Hepatocyte (in vitro differentiated cells): ENCODE measurements at regions not wholly inside any gene's neighbourhood (a gene's known extent, or its start where the extent isn't known, plus 50 kb on each side); places are given as distances from the start of the nearest gene placed in this dataset. TPM values are rescaled to one million over a fixed set of nuclear protein-coding genes. Genes with fewer than 3 reads are reported as not detected.
"Not testable (repeated sequence)": the region's sequence is repeated elsewhere in the genome, so short reads cannot be mapped to it uniquely, and the experiment has no call there.

Experiments
- DNase-seq: peaks from one replicate; pipeline ENCODE4 v3.0.0-alpha.2; 2016; ENCODE audit warnings: low spot score
- H2AFZ ChIP-seq: fragments of 200-600 bp; sonication (generic); 2 replicates; pipeline ENCODE4 v1.6.0; 2016; ENCODE audit warnings: antibody characterized with exemption, mild to moderate bottlenecking
- H3K27ac ChIP-seq: fragments of 200-600 bp; sonication (generic); 2 replicates; pipeline ENCODE4 v1.5.1; 2016; ENCODE audit warnings: mild to moderate bottlenecking
- H3K27me3 ChIP-seq: fragments of 200-600 bp; sonication (generic); 2 replicates; pipeline ENCODE4 v1.6.1; 2016
- H3K36me3 ChIP-seq: fragments of 200-600 bp; sonication (generic); replicated peaks from 2 replicates; pipeline ENCODE4 v1.5.1; 2016; ENCODE audit warnings: low read depth; ENCODE audit not compliant: insufficient read depth
- H3K4me1 ChIP-seq: fragments of 200-600 bp; sonication (generic); 2 replicates; pipeline ENCODE4 v1.5.1; 2016; ENCODE audit warnings: mild to moderate bottlenecking, moderate library complexity; ENCODE audit not compliant: insufficient read depth
- H3K4me2 ChIP-seq: fragments of 200-600 bp; sonication (generic); 2 replicates; pipeline ENCODE4 v1.6.0; 2016
- H3K4me3 ChIP-seq: fragments of 200-600 bp; sonication (generic); 2 replicates; pipeline ENCODE4 v1.5.1; 2016; ENCODE audit warnings: mild to moderate bottlenecking
- H3K79me2 ChIP-seq: fragments of 200-600 bp; sonication (generic); 2 replicates; pipeline ENCODE4 v1.6.0; 2017; ENCODE audit warnings: mild to moderate bottlenecking
- H3K9me2 ChIP-seq: fragments of 200-600 bp; sonication (generic); replicated peaks from 2 replicates; pipeline ENCODE4 v1.6.0; 2017; ENCODE audit warnings: mild to moderate bottlenecking; ENCODE audit not compliant: insufficient read depth
- H3K9me3 ChIP-seq: fragments of 200-600 bp; sonication (generic); 2 replicates; pipeline ENCODE4 v1.5.1; 2016; ENCODE audit warnings: low read depth, mild to moderate bottlenecking
- H4K20me1 ChIP-seq: fragments of 200-600 bp; sonication (generic); 2 replicates; pipeline ENCODE4 v1.6.0; 2016; ENCODE audit warnings: mild to moderate bottlenecking; ENCODE audit not compliant: insufficient read depth, poor library complexity, severe bottlenecking
- WGBS: methylation state at CpG from one replicate; pipeline ENCODE4 v1.1.6; 2016; ENCODE audit warnings: low lambda C conversion rate; ENCODE audit errors: missing lambda C conversion rate; 5-methylcytosine and 5-hydroxymethylcytosine counted together
- small RNA-seq: library from RNA; depleted of rRNA; stranded (forward); fragments of <200 nt; gene quantifications from one replicate; pipeline ENCODE3, GENCODE V24; 2014

DNA sequence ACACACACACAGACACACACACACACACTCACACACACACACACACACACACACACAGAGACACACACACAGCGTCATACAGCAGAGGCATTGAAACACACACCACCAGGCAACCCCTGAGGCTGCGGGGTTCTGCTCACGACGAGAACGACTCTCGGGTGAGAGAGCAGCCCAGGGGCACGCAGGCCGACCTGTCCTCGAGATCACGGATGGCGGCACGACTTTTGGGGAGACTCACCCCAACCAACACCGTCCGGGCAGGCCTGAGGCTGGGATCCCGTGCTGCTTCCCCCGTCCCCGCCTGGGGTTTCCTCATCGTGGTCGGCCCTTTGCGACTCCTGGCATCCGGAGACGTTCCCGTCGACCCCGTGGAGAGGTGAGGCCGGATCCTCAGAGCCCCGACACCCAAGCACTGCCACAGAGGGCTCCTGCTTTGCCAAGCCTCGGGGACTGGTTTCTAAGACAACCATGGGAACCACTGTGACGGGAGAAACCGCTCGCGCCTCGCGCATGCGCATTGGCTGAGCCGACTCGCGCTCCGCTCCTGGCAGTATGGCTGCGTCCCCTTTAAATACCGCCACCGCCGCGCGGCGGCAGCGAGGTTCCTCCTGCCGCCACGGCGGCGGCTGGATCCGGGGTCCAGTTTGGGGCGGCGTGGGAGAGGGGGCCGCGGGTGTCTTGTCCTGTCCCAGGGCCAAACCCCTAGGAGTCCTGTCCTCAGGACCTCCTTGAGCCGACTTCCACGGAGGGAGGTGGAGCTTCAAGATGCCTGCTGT is 132.3 kb upstream of the ANKRD20A1 start:
- H2AFZ ChIP-seq, H3K9me2 ChIP-seq, H3K27me3 ChIP-seq, H3K27ac ChIP-seq, H3K79me2 ChIP-seq, H3K36me3 ChIP-seq, H3K4me1 ChIP-seq, H3K9me3 ChIP-seq, H3K4me3 ChIP-seq, DNase-seq, H4K20me1 ChIP-seq: not testable (repeated sequence)
- H3K4me2 ChIP-seq: peak overlapping the region; percentile 66
- WGBS: 30% methylated on average over 14 of the region's 58 CpGs

DNA sequence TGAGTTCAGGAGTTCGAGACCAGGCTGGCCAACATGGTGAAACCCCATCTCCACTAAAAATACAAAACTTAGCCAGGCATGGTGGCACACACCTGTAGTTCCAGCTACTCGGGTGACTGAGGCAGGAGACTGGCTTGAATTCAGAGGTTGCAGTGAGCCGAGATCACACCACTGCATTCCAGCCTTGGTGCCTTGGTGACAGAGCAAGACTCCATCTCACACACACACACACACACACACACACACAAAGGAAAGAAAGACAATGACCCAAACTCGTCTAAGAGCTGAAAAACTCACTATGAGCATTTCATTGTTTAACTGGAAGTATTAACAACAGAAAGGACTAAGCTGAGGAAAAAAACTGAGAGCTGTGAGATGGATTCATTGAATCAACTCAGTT is 95.6 kb upstream of the ANKRD20A1 start:
- H3K27me3 ChIP-seq, H3K27ac ChIP-seq, H3K36me3 ChIP-seq, H3K4me3 ChIP-seq, H4K20me1 ChIP-seq, H3K79me2 ChIP-seq, H3K4me2 ChIP-seq, DNase-seq, H2AFZ ChIP-seq, H3K9me2 ChIP-seq, H3K4me1 ChIP-seq, H3K9me3 ChIP-seq: not testable (repeated sequence)
- WGBS: 69% methylated on average over 2 of the region's 4 CpGs

DNA sequence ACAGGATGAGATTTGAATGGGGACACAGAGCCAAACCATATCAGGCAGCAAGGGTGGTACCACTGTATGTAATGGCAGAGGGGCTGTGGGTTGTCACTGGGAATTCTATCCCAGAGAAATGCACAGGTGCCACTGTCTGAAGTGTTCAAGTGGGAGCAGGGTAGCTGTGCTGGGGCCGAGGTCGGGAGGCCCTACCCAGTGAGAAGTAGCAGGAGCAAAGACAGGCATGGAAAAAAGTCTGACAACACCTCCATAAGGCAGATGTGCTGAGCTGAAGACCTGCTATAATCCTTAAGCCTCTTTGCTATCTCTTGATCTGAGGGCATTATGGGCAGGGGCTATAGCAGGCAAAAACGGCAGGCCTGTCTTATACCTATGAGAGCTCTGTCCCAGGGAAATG is 86.9 kb upstream of the ANKRD20A1 start:
- not testable (repeated sequence) for DNase-seq, H3K4me2 ChIP-seq, H3K27me3 ChIP-seq, H3K4me3 ChIP-seq, H3K36me3 ChIP-seq, H3K27ac ChIP-seq, H3K9me3 ChIP-seq, H3K79me2 ChIP-seq, H2AFZ ChIP-seq, H3K9me2 ChIP-seq, H3K4me1 ChIP-seq, H4K20me1 ChIP-seq
- 76% methylated on average over 2 of the region's 3 CpGs for WGBS

DNA sequence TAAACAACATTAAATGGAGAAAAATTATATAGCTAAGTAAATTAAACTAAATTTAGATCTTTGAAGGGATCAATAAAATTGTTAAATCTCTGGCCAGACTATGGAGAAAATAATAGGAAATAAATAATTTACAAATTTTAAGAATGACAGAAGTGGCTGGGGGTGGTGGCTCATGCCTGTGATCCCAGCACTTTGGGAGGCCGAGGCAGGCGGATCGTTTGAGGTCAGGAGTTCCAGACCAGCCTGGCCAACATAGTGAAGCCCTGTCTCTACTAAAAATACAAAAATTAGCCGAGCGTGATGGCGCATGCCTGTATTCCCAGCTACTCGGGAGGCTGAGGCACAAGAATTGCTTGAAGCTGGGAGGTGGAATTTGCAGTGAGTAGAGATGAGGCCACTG is 58.6 kb upstream of the ANKRD20A1 start:
- WGBS: 84% methylated on average over 7 of the region's 7 CpGs
- not testable (repeated sequence) for H3K9me2 ChIP-seq, H3K27me3 ChIP-seq, H4K20me1 ChIP-seq, H3K9me3 ChIP-seq, H3K36me3 ChIP-seq, H3K4me3 ChIP-seq, H3K4me1 ChIP-seq, DNase-seq, H3K4me2 ChIP-seq, H3K79me2 ChIP-seq, H3K27ac ChIP-seq, H2AFZ ChIP-seq

Small RNAs in the stretch of these regions (small RNA-seq; reads per million reads assigned to genes)
- gene AL627230.1: not detected
- gene AL627230.3: not detected
- gene AL627230.5: not detected
- gene AL627230.6: not detected
- gene AL627230.8: not detected
- not detected for gene FAM27B
- not detected for gene RF00156
- gene RN7SL787P: not detected
